NCI-H1930 (cell line): ENCODE measurements at regions not wholly inside any gene's neighbourhood (a gene's known extent, or its start where the extent isn't known, plus 50 kb on each side); places are given as distances from the start of the nearest gene placed in this dataset.
"Not testable (repeated sequence)": the region's sequence is repeated elsewhere in the genome, so short reads cannot be mapped to it uniquely, and the experiment has no call there.

ENCODE experiments used
- DNase-seq, 2 experiments: peaks; one replicate each; lab custom pipeline; 2025; lab: John Stamatoyannopoulos, UW

DNA sequence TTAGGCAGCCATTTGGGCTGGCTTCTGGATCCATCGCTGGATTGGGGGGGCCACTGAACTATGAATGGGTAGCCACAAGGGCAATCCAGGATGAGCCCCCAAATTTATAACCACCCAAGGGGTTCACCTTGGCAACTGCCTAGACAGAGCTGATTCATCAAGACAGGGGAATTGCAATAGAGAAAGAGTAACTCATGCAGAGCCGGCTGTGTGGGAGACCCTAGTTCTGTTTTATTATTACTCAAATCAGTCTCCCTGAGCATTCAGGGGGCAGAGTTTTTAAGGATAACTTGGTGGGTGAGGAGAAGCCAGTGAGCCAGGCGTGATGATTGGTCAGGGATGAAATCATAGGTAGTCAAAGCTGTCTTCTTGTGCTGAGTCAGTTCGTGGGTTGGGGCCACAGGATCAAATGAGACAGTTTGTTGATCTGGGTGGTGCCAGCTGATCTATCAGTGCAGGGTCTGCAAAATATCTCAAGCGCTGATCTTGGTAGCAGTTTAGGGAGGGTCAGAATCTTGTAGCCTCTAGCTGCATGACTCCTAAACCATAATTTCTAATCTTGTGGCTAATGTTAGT is 57.9 kb downstream of the DNAJB9 start:
- no peak for DNase-seq

DNA sequence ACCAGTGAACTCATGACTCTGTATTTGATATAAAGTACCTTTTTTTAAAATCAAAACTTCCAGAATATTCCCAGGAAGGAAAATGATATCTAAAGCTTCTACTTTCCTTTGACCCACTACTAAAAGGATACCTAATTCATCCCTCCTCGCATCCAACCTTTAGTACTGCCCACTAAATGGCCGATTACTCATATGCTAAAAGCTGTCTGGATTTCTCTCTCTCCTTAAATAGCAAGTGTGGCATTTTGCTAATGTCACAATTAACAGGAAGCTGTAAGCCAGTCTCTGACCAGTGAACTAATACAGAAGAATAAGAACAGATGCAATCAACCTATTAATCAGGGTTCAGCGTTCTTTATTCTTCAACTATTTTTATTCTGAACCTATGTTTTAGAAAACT is 59.0 kb downstream of the DNAJB9 start:
- DNase-seq: no peak

DNA sequence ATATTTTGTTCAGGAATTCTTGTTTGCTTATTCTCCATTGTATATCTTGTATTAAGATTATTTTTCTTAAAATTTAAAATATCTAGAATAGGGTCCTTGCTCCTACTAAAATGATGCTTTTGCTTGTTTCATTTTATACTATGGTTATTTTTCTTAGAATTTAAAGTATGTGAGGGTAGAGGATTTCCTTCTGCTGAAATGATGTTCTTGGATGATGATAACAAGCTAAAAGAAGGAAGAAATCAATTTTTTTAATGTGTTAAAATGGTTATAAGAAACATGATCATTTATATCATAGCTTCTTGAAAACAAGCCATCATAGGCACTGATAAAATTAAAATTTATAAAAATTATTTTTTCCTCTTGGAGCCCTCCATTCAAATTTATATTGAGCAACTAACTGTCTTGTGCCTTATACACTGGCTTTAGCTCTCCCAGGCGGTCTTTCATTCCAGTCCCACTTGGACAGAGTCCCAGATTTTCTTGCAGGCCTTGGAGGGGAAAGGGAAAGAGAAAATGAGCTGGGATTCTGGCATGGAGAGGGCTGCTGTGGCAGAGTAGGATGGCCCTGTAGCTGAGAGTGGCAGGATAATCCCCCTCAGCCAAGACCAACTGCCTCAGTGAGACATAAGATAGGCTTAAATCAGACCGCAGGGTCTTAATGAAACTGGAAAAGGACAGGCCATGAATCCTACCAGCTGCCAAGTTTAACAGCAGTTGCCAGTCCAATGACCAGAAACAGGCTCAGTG is 60.2 kb downstream of the DNAJB9 start:
- no peak for DNase-seq

GRCh38 chr7:108634036-108634435 is 64.4 kb downstream of the DNAJB9 start:
- DNase-seq: no peak

- no peak for DNase-seq
Measured at GRCh38 chr7:108634535-108634934, 64.9 kb downstream of the DNAJB9 start.

GRCh38 chr7:108637049-108637621 is 67.5 kb downstream of the DNAJB9 start:
- no peak for DNase-seq

DNA sequence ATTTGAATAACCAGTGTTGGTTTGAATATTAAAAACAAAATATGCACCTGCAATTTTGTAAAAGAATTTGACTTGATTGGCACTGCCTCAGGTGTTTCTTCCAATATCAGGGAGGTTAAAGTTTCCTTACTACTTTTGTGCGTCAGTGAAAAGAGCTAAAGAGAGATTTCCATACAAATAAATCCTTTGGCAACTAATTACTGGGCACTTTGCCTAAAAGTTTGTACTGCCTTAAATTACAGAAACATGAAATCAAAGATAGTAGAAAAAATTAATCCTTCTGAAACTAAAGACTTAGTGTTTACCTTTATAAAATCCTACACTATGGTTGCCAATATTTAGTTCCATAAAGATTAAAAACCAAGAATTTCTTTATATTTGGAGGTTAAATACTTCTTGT is 72.5 kb downstream of the DNAJB9 start:
- no peak for DNase-seq

DNA sequence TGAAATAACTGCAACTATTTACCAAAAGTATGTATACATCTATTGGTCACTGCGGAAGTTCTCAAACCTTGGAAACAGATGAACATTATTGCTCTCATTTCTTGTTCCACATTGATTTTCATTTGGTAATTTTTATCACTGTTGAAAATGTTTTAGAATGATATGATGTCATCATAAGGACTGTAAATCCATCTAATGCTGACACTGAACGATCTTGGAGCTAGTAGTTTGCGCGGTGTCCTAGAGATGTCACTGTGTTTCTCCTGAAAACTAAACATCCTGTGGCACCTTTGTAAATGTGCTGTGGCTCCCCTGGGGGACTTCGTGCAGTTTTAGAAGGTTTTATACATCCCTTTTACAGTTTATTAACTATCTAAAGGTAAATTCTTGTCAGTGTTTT is 73.5 kb downstream of the DNAJB9 start:
- DNase-seq: no peak

DNA sequence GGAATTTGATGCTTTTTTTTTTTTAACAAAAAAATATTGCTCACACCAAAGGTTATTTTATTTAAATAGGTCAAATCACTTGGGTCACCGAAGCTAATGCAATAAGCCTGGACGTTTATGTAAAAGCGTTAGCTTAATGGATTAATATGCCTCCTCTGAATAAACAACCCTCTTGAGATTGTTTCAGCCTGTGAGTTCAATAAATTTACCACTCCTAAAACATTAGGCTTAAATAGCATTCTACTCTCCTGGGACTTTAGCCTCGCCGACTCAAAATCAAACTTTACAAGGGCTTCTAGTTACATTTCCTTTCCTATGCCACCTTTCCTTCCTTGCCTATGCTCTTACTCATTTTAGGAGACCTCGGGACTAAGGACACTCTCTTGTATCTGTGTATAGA is 79.3 kb downstream of the DNAJB9 start:
- no peak for DNase-seq

GRCh38 chr7:108650467-108650866 is 80.8 kb downstream of the DNAJB9 start:
- no peak for DNase-seq

DNA sequence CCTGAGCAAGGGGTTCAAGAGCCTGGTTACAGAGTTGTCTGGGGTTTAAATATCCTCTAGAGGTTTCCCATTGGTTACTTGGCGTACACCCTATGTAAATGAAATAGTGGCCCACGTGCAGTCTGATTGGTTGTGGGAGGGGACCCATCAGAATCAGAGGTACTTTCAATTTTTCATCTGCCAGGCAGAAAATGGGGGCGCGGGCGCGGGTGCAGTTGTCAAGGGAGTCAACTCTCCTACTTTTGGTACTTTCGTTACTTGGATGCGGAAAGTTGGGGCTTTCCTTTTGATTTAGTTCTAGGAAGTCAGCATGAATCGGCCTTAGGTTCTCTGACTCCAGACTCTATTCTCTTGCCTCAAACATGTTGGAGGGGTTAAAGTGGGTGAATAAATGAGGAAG is 83.2 kb downstream of the DNAJB9 start:
- DNase-seq: no peak

DNA sequence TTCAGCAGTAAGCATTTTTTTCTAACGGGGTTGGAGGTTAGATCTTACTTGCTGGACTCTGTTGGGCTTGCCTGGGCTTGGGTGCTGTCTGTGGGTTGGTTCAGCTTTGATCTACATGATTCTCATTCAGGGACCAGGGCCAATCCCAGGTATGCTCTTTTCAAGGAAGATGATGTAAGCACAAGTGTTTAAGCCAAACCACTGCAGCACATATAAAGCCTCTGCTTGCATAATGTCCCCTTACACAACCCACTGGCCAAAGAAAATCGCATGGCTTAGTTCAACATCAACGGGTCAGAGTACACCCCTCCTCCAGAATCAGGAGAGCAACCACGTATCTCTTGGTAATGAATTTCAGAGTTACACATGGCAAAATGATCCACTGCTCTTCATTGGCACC is 83.9 kb downstream of the DNAJB9 start:
- DNase-seq: no peak

GRCh38 chr7:108657140-108657726 is 87.6 kb downstream of the DNAJB9 start:
- not testable (repeated sequence) for DNase-seq

DNA sequence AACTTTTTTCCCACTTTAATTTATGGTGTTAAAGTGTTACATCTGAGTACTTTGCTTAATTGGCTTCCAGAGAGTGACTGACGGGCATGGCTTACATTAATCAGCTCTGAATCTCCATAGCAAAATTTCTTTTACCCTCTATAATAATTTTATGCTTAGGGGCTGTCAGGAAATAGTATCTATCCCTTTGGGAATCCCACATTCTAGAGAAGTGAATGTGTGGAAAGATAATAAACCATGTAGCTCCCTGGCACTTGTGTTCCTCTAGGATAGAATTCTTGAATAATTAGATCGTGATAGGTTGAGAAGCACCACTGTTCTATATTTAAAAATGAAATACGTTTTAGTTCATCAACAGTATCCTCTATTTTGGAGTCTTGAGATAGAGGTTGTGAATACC is 89.6 kb downstream of the DNAJB9 start:
- DNase-seq: no peak

DNA sequence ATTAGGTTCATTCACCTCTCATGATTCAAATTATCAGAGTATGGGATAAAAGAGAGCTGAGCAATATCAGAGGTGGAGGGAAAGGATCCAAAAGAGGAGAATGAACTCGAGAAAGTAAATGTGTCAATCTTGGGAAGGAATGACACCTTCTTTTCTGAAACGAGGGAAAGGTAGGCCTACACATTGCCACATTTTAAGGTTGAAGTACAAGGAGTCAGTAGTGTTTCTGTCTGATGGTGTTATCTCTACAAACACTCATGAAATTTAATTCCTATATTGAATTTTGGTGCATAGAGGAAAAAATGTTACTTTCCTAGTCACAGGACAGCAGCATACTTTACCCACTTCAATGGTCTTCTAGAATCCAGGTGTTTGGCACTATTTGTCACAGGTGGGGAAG is 90.2 kb downstream of the DNAJB9 start:
- DNase-seq: no peak

DNA sequence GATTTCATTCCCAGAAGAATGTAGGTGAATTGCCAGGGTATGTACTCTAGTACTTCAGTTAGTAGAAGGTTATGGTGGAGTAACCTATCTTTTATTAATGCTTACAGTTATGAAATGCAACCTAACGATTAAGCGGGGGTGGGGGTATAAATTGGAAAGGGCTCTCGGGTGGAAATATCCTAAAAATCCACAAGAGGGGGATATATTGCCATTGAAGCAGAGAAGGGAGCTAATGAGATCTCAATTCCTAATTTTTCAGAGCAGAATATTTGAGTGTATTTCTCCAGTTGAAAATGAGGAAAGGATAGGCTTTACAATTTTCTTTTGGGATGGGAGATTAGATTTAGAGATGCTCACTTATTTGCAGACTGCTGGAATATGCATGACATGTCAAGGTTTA is 90.8 kb downstream of the DNAJB9 start:
- DNase-seq: no peak

- no peak for DNase-seq
Measured at GRCh38 chr7:108662783-108663362, 93.2 kb downstream of the DNAJB9 start.

- no peak for DNase-seq
Measured at GRCh38 chr7:108663701-108664100, 94.0 kb downstream of the DNAJB9 start.

DNA sequence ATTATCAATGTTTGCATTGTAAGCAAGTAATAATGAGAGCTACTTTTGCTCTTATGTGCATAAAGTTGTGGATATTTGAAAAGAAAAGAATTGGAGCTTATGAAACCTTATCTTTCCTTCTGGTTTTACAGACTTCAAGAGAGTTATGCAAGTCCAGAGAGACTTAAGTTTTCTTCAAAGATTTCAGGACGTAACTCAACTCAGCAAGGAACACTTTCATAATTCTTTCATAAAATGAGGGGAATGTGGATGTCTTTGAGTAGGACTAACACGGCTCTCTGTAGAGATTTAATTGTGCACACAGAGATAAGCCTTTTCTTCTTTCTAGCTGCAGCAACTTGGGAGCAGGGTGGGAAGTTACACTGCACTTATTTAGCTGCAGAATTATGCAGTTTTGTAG is 97.5 kb downstream of the DNAJB9 start:
- DNase-seq: no peak

- DNase-seq: no peak
Measured at GRCh38 chr7:108669958-108670357, 100.3 kb downstream of the DNAJB9 start.

GRCh38 chr7:108673699-108674098 is 104.0 kb downstream of the DNAJB9 start:
- DNase-seq: not testable (repeated sequence)

DNA sequence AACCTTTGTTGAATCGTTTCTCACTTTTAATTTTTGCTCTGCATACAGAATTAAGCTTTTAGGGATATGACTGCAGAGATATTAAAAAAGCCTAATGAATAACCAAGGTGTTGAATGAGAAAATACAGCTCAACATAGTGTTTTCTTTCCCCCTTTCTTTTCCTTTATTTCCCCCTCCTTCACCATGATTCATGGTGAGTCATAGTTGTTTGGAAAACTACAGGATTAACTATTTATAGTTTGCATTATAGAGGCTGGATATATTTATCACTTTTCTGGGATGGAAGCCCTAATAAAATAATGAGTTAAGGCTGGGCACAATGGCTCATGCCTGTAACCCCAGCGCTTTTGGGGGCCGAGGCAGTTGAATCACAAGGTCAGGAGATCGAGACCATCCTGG is 115.0 kb downstream of the DNAJB9 start:
- DNase-seq: no peak

DNA sequence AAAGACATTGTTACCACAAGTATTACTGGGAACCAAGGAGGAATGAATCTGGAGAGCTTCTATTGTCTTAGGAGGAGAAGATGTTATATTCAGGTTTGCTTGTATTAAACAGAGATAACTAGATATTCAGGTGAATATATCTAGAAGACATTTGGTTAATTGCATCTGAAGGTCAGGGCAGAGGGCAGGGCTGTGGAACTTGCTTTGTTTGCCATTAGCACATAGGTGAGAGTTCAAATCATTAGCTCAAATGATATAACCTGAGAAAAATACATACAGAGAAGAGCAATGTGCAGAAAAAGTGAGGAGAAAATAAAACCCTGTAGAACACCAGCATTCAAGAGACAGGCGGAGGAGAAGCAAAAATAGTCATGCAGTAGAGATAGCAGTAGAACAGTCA is 116.8 kb downstream of the DNAJB9 start:
- no peak for DNase-seq
